HCT116 (cell line): ENCODE measurements at regions not wholly inside any gene's neighbourhood (a gene's known extent, or its start where the extent isn't known, plus 50 kb on each side); places are given as distances from the start of the nearest gene placed in this dataset.

ENCODE experiments used
- ATAC-seq: fragments of 200-7000 bp; cut with Tn5 transposase; 2 replicates; pipeline ENCODE4 v1.9.1; 2020; ENCODE audit warnings: mild to moderate bottlenecking, moderate library complexity
- BruUV-seq: library from RNA; stranded (reverse); fragments of 400-500 nt; replicated peaks from 2 replicates; lab custom pipeline; 2021; lab: Mats Ljungman, UMichigan
- CTCF ChIA-PET: fragments of 300-600 bp; sonication (Branson Sonifier 250); formaldehyde crosslinking; loops from one replicate; lab custom pipeline; 2021; ENCODE audit warnings: antibody characterized with exemption; lab: Charles Lee
- POLR2A ChIA-PET: fragments of 300-600, 350-600 bp; sonication (Branson Sonifier 250); formaldehyde crosslinking; loops from one replicate; lab custom pipeline; 2021; ENCODE audit warnings: antibody characterized with exemption; lab: Charles Lee
- RAD21 ChIA-PET, 2 experiments: fragments of 300-600 bp; sonication (Branson Sonifier 250); formaldehyde crosslinking; loops; one replicate each; lab custom pipeline; 2023; ENCODE audit warnings: low total read pairs in 2 of 2; ENCODE audit not compliant: uncharacterized antibody in 2 of 2, unreplicated experiment in 2 of 2, low non-redundant PET in 1 of 2; lab: Charles Lee
- DNase-seq: peaks from one replicate; pipeline ENCODE4 v3.0.0-alpha.2; 2010; ENCODE audit warnings: low read depth, low spot score
- H2AFZ ChIP-seq: fragments of 200-600 bp; shearing (Covaris generic), sonication (generic); 2 replicates; pipeline ENCODE4 v1.6.1; 2017; ENCODE audit warnings: low read depth, mixed run types, mixed read lengths, antibody characterized with exemption, low read length; ENCODE audit not compliant: poor library complexity, severe bottlenecking
- H3K27ac ChIP-seq: 2 replicates; pipeline ENCODE4 v1.5.1; 2012; ENCODE audit warnings: low read depth, low read length
- H3K27me3 ChIP-seq: fragments of 200-600 bp; sonication (generic); 2 replicates; pipeline ENCODE4 v1.6.1; 2016; ENCODE audit warnings: mixed run types, low read length, mixed read lengths; ENCODE audit not compliant: insufficient read depth
- H3K36me3 ChIP-seq, 2 experiments: fragments of 200-500 bp in 1 of 2; fragments of 200-600 bp in 1 of 2; sonication (Bioruptor generic) in 1 of 2; sonication (generic) in 1 of 2; 2 replicates each; pipeline versions ENCODE4 v1.5.1 to v1.6.1; 2014 to 2016; ENCODE audit warnings: low read length in 2 of 2, inconsistent platforms in 1 of 2, mixed read lengths in 1 of 2, mixed run types in 1 of 2; ENCODE audit not compliant: insufficient read depth in 2 of 2, control insufficient read depth in 1 of 2
- H3K4me1 ChIP-seq, 2 experiments: fragments of 200-600 bp in 1 of 2; sonication (generic) in 1 of 2; 2 replicates each; pipeline versions ENCODE4 v1.5.1 to v1.6.1; 2012 to 2017; ENCODE audit warnings: low read length in 2 of 2, inconsistent platforms in 1 of 2, mild to moderate bottlenecking in 1 of 2, mixed read lengths in 1 of 2, mixed run types in 1 of 2, moderate library complexity in 1 of 2; ENCODE audit not compliant: insufficient read depth in 2 of 2, control insufficient read depth in 1 of 2
- H3K4me2 ChIP-seq: fragments of 200-600 bp; sonication (generic); 2 replicates; pipeline ENCODE4 v1.6.1; 2017; ENCODE audit warnings: mixed run types, low read length, mixed read lengths
- H3K4me3 ChIP-seq, 2 experiments: fragments of 200-600 bp in 1 of 2; sonication (generic) in 1 of 2; replicated peaks in 1 of 2; 2 replicates each; pipeline ENCODE4 v1.5.1; 2011 to 2016; ENCODE audit warnings: low read length in 2 of 2, control low read depth in 1 of 2, low read depth in 1 of 2, mild to moderate bottlenecking in 1 of 2, mixed read lengths in 1 of 2, mixed run types in 1 of 2
- H3K79me2 ChIP-seq: fragments of 200-600 bp; sonication (generic); 2 replicates; pipeline ENCODE4 v1.6.1; 2017; ENCODE audit warnings: mild to moderate bottlenecking, mixed run types, low read length, moderate library complexity, mixed read lengths; ENCODE audit not compliant: insufficient read depth
- H3K9ac ChIP-seq: fragments of 200-600 bp; sonication (generic); 2 replicates; pipeline ENCODE4 v1.6.1; 2016; ENCODE audit warnings: low read length, mixed read lengths
- H3K9me2 ChIP-seq: fragments of 200-600 bp; sonication (generic), shearing (Covaris generic); 2 replicates; pipeline ENCODE4 v1.6.1; 2017; ENCODE audit warnings: mixed run types, mild to moderate bottlenecking, moderate library complexity; ENCODE audit not compliant: insufficient read depth
- H3K9me3 ChIP-seq, 2 experiments: fragments of 200-500 bp in 1 of 2; fragments of 200-600 bp in 1 of 2; sonication (Bioruptor generic) in 1 of 2; sonication (generic) in 1 of 2; 2 replicates each; pipeline ENCODE4 v1.6.1; 2014 to 2017; ENCODE audit warnings: low read length in 2 of 2, mixed read lengths in 2 of 2, inconsistent platforms in 1 of 2, low read depth in 1 of 2, mild to moderate bottlenecking in 1 of 2, mixed run types in 1 of 2, moderate library complexity in 1 of 2; ENCODE audit not compliant: control insufficient read depth in 1 of 2, insufficient read depth in 1 of 2
- H4K20me1 ChIP-seq: fragments of 200-600 bp; sonication (generic), shearing (Covaris generic); 2 replicates; pipeline ENCODE4 v1.6.1; 2017; ENCODE audit warnings: mixed run types, mild to moderate bottlenecking, moderate library complexity; ENCODE audit not compliant: insufficient read depth
- CTCF ChIP-seq, 3 experiments: fragments of 200-600 bp in 1 of 3; sonication (generic) in 1 of 3; IDR thresholded peaks in 2 of 3; conservative IDR thresholded peaks in 1 of 3; 2 replicates each; pipeline ENCODE4 v1.5.1; 2012 to 2017; ENCODE audit warnings: low read depth in 2 of 3, low read length in 2 of 3, antibody characterized with exemption in 1 of 3, borderline replicate concordance in 1 of 3, control low read depth in 1 of 3, mild to moderate bottlenecking in 1 of 3, mixed read lengths in 1 of 3, mixed run types in 1 of 3, moderate library complexity in 1 of 3; ENCODE audit not compliant: insufficient read depth in 1 of 3
- EGR1 ChIP-seq: IDR thresholded peaks from 2 replicates; pipeline ENCODE4 v1.6.1; 2012; ENCODE audit warnings: low read depth
- ELF1 ChIP-seq: IDR thresholded peaks from 2 replicates; pipeline ENCODE4 v1.6.1; 2012; ENCODE audit warnings: low read depth, borderline replicate concordance
- EZH2phosphoT487 ChIP-seq: fragments of 200-600 bp; IDR thresholded peaks from 2 replicates; pipeline ENCODE4 v1.6.1; 2018; ENCODE audit warnings: antibody characterized with exemption, borderline replicate concordance
- FOSL1 ChIP-seq: IDR thresholded peaks from 2 replicates; pipeline ENCODE4 v1.6.1; 2012; ENCODE audit warnings: low read depth
- POLR2AphosphoS5 ChIP-seq: IDR thresholded peaks from 2 replicates; pipeline ENCODE4 v1.6.1; 2011; ENCODE audit warnings: mild to moderate bottlenecking, low read depth, low read length, moderate library complexity
- REST ChIP-seq: IDR thresholded peaks from 2 replicates; pipeline ENCODE4 v1.6.1; 2012; ENCODE audit warnings: low read depth
- TCF7L2 ChIP-seq: IDR thresholded peaks from 2 replicates; pipeline ENCODE4 v1.7.0; 2011; ENCODE audit warnings: borderline replicate concordance, inconsistent platforms; ENCODE audit not compliant: insufficient read depth, insufficient read length; ENCODE audit errors: extremely low read depth
- ZBTB33 ChIP-seq: IDR thresholded peaks from 2 replicates; pipeline ENCODE4 v1.6.1; 2011; ENCODE audit warnings: mild to moderate bottlenecking, low read length, moderate library complexity; ENCODE audit not compliant: insufficient replicate concordance; ENCODE audit errors: extremely low read depth
- intact Hi-C: fragments of 100-400 bp; cut with micrococcal nuclease; formaldehyde crosslinking; loops from 2 replicates; pipeline ENCODE4 v1.10.0; 2022

GRCh38 chr4:13844740-13845139, 217.2 kb upstream of the BOD1L1 start:
- no peak overlapping the region for H3K9ac ChIP-seq
- no peaks in the 10 kb centered on the region for H3K9me3 ChIP-seq
- H3K9me2 ChIP-seq: no peaks in the 10 kb centered on the region
- H3K4me3 ChIP-seq: no peak overlapping the region
- H2AFZ ChIP-seq: no peak overlapping the region
- no peak for TF ChIP-seq POLR2AphosphoS5
- ATAC-seq (no peak), DNase-seq (no peak)
- H3K36me3 ChIP-seq: no peaks in the 10 kb centered on the region
- H3K27me3 ChIP-seq: no peaks in the 10 kb centered on the region
- H3K4me1 ChIP-seq: no peaks in the 10 kb centered on the region
- ChIA-PET POLR2A (no interaction called here), CTCF (no interaction called here), RAD21 (no interaction called here)
- H3K79me2 ChIP-seq: no peaks in the 10 kb centered on the region
- H4K20me1 ChIP-seq: no peaks in the 10 kb centered on the region
- H3K27ac ChIP-seq: no peak overlapping the region
- H3K4me2 ChIP-seq: no peak overlapping the region
- BruUV-seq: no TSS peak
- intact Hi-C loops: no loop called here

- no peak overlapping the region for H3K27ac ChIP-seq
- no TSS peak for BruUV-seq
- DNase-seq: no peak
- ChIA-PET CTCF (no interaction called here), POLR2A (no interaction called here), RAD21 (no interaction called here)
- H3K9ac ChIP-seq: no peak overlapping the region
- H2AFZ ChIP-seq: no peak overlapping the region
- intact Hi-C loops: no loop called here
- H4K20me1 ChIP-seq: no peaks in the 10 kb centered on the region
- no peaks in the 10 kb centered on the region; a peak in 1 of 4 replicates for H3K9me3 ChIP-seq
- no peak overlapping the region for H3K4me3 ChIP-seq
- H3K4me1 ChIP-seq: no peaks in the 10 kb centered on the region
- H3K36me3 ChIP-seq: no peaks in the 10 kb centered on the region
- no peak for ATAC-seq
- H3K9me2 ChIP-seq: no peaks in the 10 kb centered on the region
- no peak overlapping the region for H3K4me2 ChIP-seq
- H3K79me2 ChIP-seq: no peaks in the 10 kb centered on the region
- TF ChIP-seq EGR1: no peak
- TF ChIP-seq ZBTB33: no peak
- no peak for TF ChIP-seq FOSL1
- no peak for TF ChIP-seq ELF1
- no peak for TF ChIP-seq TCF7L2
- no peak for TF ChIP-seq REST
- no peak for TF ChIP-seq CTCF (IDR thresholded peaks at IDR 0.05 in 2 of 3, conservative IDR thresholded peaks at IDR 0.05 in 1 of 3; ENCODE audit: borderline replicate concordance in 1 of 3, insufficient read depth in 1 of 3, low read depth in 2 of 3, low read length in 2 of 3)
- TF ChIP-seq EZH2phosphoT487: no peak
- no peaks in the 10 kb centered on the region for H3K27me3 ChIP-seq
Measured at GRCh38 chr4:13849778-13850177, 222.3 kb upstream of the BOD1L1 start.
